SH-SY5Y (cell line): ENCODE measurements at regions not wholly inside any gene's neighbourhood (a gene's known extent, or its start where the extent isn't known, plus 50 kb on each side); places are given as distances from the start of the nearest gene placed in this dataset.

Experiments
- GATA2 ChIP-seq: IDR thresholded peaks from 2 replicates; pipeline ENCODE4 v1.6.1; 2011; ENCODE audit warnings: mild to moderate bottlenecking, low read depth, low read length
- GATA3 ChIP-seq: IDR thresholded peaks from 2 replicates; pipeline ENCODE4 v1.6.1; 2011; ENCODE audit warnings: low read depth, mild to moderate bottlenecking, low read length, moderate library complexity

DNA sequence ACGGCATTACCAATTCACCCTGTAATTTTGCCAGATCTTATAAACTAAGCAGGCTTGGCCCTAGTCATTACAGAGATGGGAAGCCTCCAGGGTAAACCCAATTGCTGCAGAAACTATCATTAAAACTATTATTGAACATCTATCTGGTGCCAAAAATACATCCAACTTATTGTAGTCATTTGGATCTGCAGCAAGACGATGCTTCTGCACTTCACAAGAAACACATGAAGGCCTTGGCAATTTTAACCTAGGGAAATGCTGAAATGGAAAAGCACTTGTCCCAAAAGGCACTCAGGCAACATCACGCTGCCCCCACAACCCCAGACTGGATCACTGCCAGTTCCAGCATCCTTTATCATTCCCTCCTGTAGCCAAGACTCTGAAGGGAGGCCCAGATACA, 85.3 kb upstream of the ACVR2A start:
- TF ChIP-seq GATA2 (no peak), GATA3 (no peak)
